ENCODE measurements at regions not wholly inside any gene's neighbourhood (a gene's known extent, or its start where the extent isn't known, plus 50 kb on each side); places are given as distances from the start of the nearest gene placed in this dataset.

- no peak for TF ChIP-seq AR (CRISPR knock-in tag; IDR thresholded peaks at IDR 0.05)
These were observed 51.6 kb upstream of the GRIK2 start (continued) for GRCh38 chr6:101341926-101342325.

All from WTC11 (cell line).